GM18517 (cell line): ENCODE measurements at regions not wholly inside any gene's neighbourhood (a gene's known extent, or its start where the extent isn't known, plus 50 kb on each side); places are given as distances from the start of the nearest gene placed in this dataset.

Experiments
- ATAC-seq: cut with Tn5 transposase; IDR thresholded peaks from one replicate; pipeline ENCODE4 v1.9.1; 2021; ENCODE audit warnings: mild to moderate bottlenecking, moderate library complexity; ENCODE audit not compliant: unreplicated experiment

GRCh38 chr6:139932671-139933070 is 558.2 kb upstream of the CITED2 start:
- no peak for ATAC-seq

- ATAC-seq: no peak
Measured at GRCh38 chr6:139931747-139932146, 557.3 kb upstream of the CITED2 start.

- no peak for ATAC-seq
Measured at GRCh38 chr6:139927742-139928305, 553.4 kb upstream of the CITED2 start.

GRCh38 chr6:139927236-139927635 is 552.8 kb upstream of the CITED2 start:
- no peak for ATAC-seq

- ATAC-seq: no peak
Measured at GRCh38 chr6:139926711-139927110, 552.3 kb upstream of the CITED2 start.

GRCh38 chr6:139925894-139926641 is 551.6 kb upstream of the CITED2 start:
- no peak for ATAC-seq

- no peak for ATAC-seq
Measured at GRCh38 chr6:139923964-139924475, 549.6 kb upstream of the CITED2 start.

GRCh38 chr6:139922236-139922635 is 547.8 kb upstream of the CITED2 start:
- no peak for ATAC-seq

- no peak for ATAC-seq
Measured at GRCh38 chr6:139920776-139921100, 546.3 kb upstream of the CITED2 start.

GRCh38 chr6:139920027-139920775 is 545.8 kb upstream of the CITED2 start:
- ATAC-seq: no peak

- ATAC-seq: no peak
Measured at GRCh38 chr6:139919107-139920026, 544.9 kb upstream of the CITED2 start.

- ATAC-seq: no peak
Measured at GRCh38 chr6:139917951-139918630, 543.6 kb upstream of the CITED2 start.

- no peak for ATAC-seq
Measured at GRCh38 chr6:139914910-139915309, 540.5 kb upstream of the CITED2 start.

GRCh38 chr6:139912735-139913400 is 538.4 kb upstream of the CITED2 start:
- no peak for ATAC-seq

- no peak for ATAC-seq
Measured at GRCh38 chr6:139909992-139910391, 535.5 kb upstream of the CITED2 start.

GRCh38 chr6:139905404-139906052 is 531.1 kb upstream of the CITED2 start:
- no peak for ATAC-seq

GRCh38 chr6:139904568-139904967 is 530.1 kb upstream of the CITED2 start:
- no peak for ATAC-seq

GRCh38 chr6:139904158-139904533 is 529.7 kb upstream of the CITED2 start:
- peak; percentile 22 for ATAC-seq

GRCh38 chr6:139903411-139904157 is 529.1 kb upstream of the CITED2 start:
- ATAC-seq: peak; percentile 96
